Neural crest cell (in vitro differentiated cells): ENCODE measurements at regions not wholly inside any gene's neighbourhood (a gene's known extent, or its start where the extent isn't known, plus 50 kb on each side); places are given as distances from the start of the nearest gene placed in this dataset.

Experiments used
- DNase-seq: peaks from one replicate; pipeline ENCODE4 v3.0.0; 2021; ENCODE audit warnings: low read depth, mixed read lengths, low spot score
- H3K27ac Mint-ChIP-seq: one replicate; pipeline ENCODE4 v1.8.0; 2021; ENCODE audit warnings: mild to moderate bottlenecking, mixed read lengths; ENCODE audit not compliant: unreplicated experiment
- H3K27me3 Mint-ChIP-seq: 2 replicates; pipeline ENCODE4 v1.8.0; 2021; ENCODE audit warnings: low read depth, mild to moderate bottlenecking, mixed read lengths
- H3K36me3 Mint-ChIP-seq: 2 replicates; pipeline ENCODE4 v1.8.0; 2021; ENCODE audit warnings: low read depth, mild to moderate bottlenecking, mixed read lengths
- H3K4me1 Mint-ChIP-seq: 2 replicates; pipeline ENCODE4 v1.8.0; 2021; ENCODE audit warnings: mixed read lengths
- H3K4me3 Mint-ChIP-seq: one replicate; pipeline ENCODE4 v1.8.0; 2021; ENCODE audit warnings: mild to moderate bottlenecking, mixed read lengths
- H3K9me3 Mint-ChIP-seq: 2 replicates; pipeline ENCODE4 v1.8.0; 2021; ENCODE audit warnings: mixed read lengths
- CTCF ChIP-seq: fragments of 200-600 bp; sonication (generic); conservative IDR thresholded peaks from 2 replicates; pipeline ENCODE4 v1.5.0; 2021; ENCODE audit warnings: antibody characterized with exemption, mild to moderate bottlenecking

GRCh38 chr7:52799817-52800216, 235.6 kb upstream of the POM121L12 start:
- Mint-ChIP-seq H3K27ac (no peak overlapping the region), H3K9me3 (peaks cover 12% of the 10 kb centered on the region), H3K27me3 (no peaks in the 10 kb centered on the region), H3K36me3 (peaks cover 6% of the 10 kb centered on the region), H3K4me3 (no peak overlapping the region), H3K4me1 (no peaks in the 10 kb centered on the region)
- no peak for DNase-seq
- TF ChIP-seq CTCF: no peak

- no peak for TF ChIP-seq CTCF
- no peak overlapping the region for H3K27ac Mint-ChIP-seq
- peaks cover 6% of the 10 kb centered on the region for H3K36me3 Mint-ChIP-seq
- H3K4me1 Mint-ChIP-seq: no peaks in the 10 kb centered on the region
- DNase-seq: no peak
- H3K27me3 Mint-ChIP-seq: no peaks in the 10 kb centered on the region
- no peak overlapping the region for H3K4me3 Mint-ChIP-seq
- peaks cover 13% of the 10 kb centered on the region for H3K9me3 Mint-ChIP-seq
Observed at GRCh38 chr7:52797801-52798200, 237.6 kb upstream of the POM121L12 start.

GRCh38 chr7:52794621-52795020, 240.8 kb upstream of the POM121L12 start:
- DNase-seq: no peak
- Mint-ChIP-seq H3K4me3 (no peak overlapping the region), H3K9me3 (peaks cover 13% of the 10 kb centered on the region), H3K36me3 (peaks cover 6% of the 10 kb centered on the region), H3K4me1 (no peaks in the 10 kb centered on the region), H3K27me3 (no peaks in the 10 kb centered on the region), H3K27ac (no peak overlapping the region)
- TF ChIP-seq CTCF: no peak

GRCh38 chr7:52791176-52791700, 244.2 kb upstream of the POM121L12 start:
- no peaks in the 10 kb centered on the region for H3K4me1 Mint-ChIP-seq
- TF ChIP-seq CTCF: no peak
- no peak overlapping the region for H3K4me3 Mint-ChIP-seq
- H3K27ac Mint-ChIP-seq: no peak overlapping the region
- peaks cover 3% of the 10 kb centered on the region for H3K36me3 Mint-ChIP-seq
- H3K9me3 Mint-ChIP-seq: peaks cover 9% of the 10 kb centered on the region
- no peak for DNase-seq
- no peaks in the 10 kb centered on the region for H3K27me3 Mint-ChIP-seq

GRCh38 chr7:52786174-52786573, 249.3 kb upstream of the POM121L12 start:
- Mint-ChIP-seq H3K36me3 (no peaks in the 10 kb centered on the region), H3K27me3 (no peaks in the 10 kb centered on the region), H3K4me3 (no peak overlapping the region), H3K9me3 (peaks cover 2% of the 10 kb centered on the region), H3K4me1 (no peaks in the 10 kb centered on the region), H3K27ac (no peak overlapping the region)
- no peak for DNase-seq
- no peak for TF ChIP-seq CTCF

GRCh38 chr7:52782348-52782747, 253.1 kb upstream of the POM121L12 start:
- no peaks in the 10 kb centered on the region for H3K4me1 Mint-ChIP-seq
- no peak for DNase-seq
- H3K27ac Mint-ChIP-seq: no peak overlapping the region
- no peaks in the 10 kb centered on the region for H3K27me3 Mint-ChIP-seq
- H3K9me3 Mint-ChIP-seq: peaks cover 2% of the 10 kb centered on the region
- H3K4me3 Mint-ChIP-seq: no peak overlapping the region
- no peaks in the 10 kb centered on the region for H3K36me3 Mint-ChIP-seq
- TF ChIP-seq CTCF: no peak
